Neural crest cell (in vitro differentiated cells): ENCODE measurements at regions not wholly inside any gene's neighbourhood (a gene's known extent, or its start where the extent isn't known, plus 50 kb on each side); places are given as distances from the start of the nearest gene placed in this dataset.

Experiments used
- DNase-seq: peaks from one replicate; pipeline ENCODE4 v3.0.0; 2021; ENCODE audit warnings: low read depth, mixed read lengths, low spot score
- H3K27ac Mint-ChIP-seq: one replicate; pipeline ENCODE4 v1.8.0; 2021; ENCODE audit warnings: mild to moderate bottlenecking, mixed read lengths; ENCODE audit not compliant: unreplicated experiment
- H3K27me3 Mint-ChIP-seq: 2 replicates; pipeline ENCODE4 v1.8.0; 2021; ENCODE audit warnings: low read depth, mild to moderate bottlenecking, mixed read lengths
- H3K36me3 Mint-ChIP-seq: 2 replicates; pipeline ENCODE4 v1.8.0; 2021; ENCODE audit warnings: low read depth, mild to moderate bottlenecking, mixed read lengths
- H3K4me1 Mint-ChIP-seq: 2 replicates; pipeline ENCODE4 v1.8.0; 2021; ENCODE audit warnings: mixed read lengths
- H3K4me3 Mint-ChIP-seq: one replicate; pipeline ENCODE4 v1.8.0; 2021; ENCODE audit warnings: mild to moderate bottlenecking, mixed read lengths
- H3K9me3 Mint-ChIP-seq: 2 replicates; pipeline ENCODE4 v1.8.0; 2021; ENCODE audit warnings: mixed read lengths
- CTCF ChIP-seq: fragments of 200-600 bp; sonication (generic); conservative IDR thresholded peaks from 2 replicates; pipeline ENCODE4 v1.5.0; 2021; ENCODE audit warnings: antibody characterized with exemption, mild to moderate bottlenecking

GRCh38 chr6:91117550-91117949 is 530.7 kb upstream of the MAP3K7 start:
- Mint-ChIP-seq H3K36me3 (peaks cover 2% of the 10 kb centered on the region), H3K27ac (no peak overlapping the region), H3K27me3 (no peaks in the 10 kb centered on the region), H3K4me3 (no peak overlapping the region), H3K4me1 (no peaks in the 10 kb centered on the region), H3K9me3 (peaks cover 4% of the 10 kb centered on the region)
- no peak for TF ChIP-seq CTCF
- no peak for DNase-seq

GRCh38 chr6:91114123-91114708 is 527.3 kb upstream of the MAP3K7 start:
- H3K27ac Mint-ChIP-seq, result no peak overlapping the region
- no peaks in the 10 kb centered on the region for H3K4me1 Mint-ChIP-seq
- no peaks in the 10 kb centered on the region for H3K9me3 Mint-ChIP-seq
- DNase-seq, result no peak
- H3K4me3 Mint-ChIP-seq, result no peak overlapping the region
- no peaks in the 10 kb centered on the region for H3K36me3 Mint-ChIP-seq
- TF ChIP-seq CTCF, result no peak
- H3K27me3 Mint-ChIP-seq, result no peaks in the 10 kb centered on the region

GRCh38 chr6:91106083-91106482 is 519.2 kb upstream of the MAP3K7 start:
- H3K9me3 Mint-ChIP-seq, result no peaks in the 10 kb centered on the region
- peak overlapping the region; percentile 23 for H3K4me3 Mint-ChIP-seq
- peaks cover 21% of the 10 kb centered on the region for H3K4me1 Mint-ChIP-seq
- H3K36me3 Mint-ChIP-seq, result no peaks in the 10 kb centered on the region
- no peak overlapping the region for H3K27ac Mint-ChIP-seq
- DNase-seq, result no peak
- TF ChIP-seq CTCF, result no peak
- no peaks in the 10 kb centered on the region for H3K27me3 Mint-ChIP-seq

- Mint-ChIP-seq H3K4me1 (peaks cover 21% of the 10 kb centered on the region), H3K27ac (peak overlapping the region; percentile 24), H3K36me3 (no peaks in the 10 kb centered on the region), H3K4me3 (no peak overlapping the region), H3K9me3 (no peaks in the 10 kb centered on the region), H3K27me3 (no peaks in the 10 kb centered on the region)
- no peak for TF ChIP-seq CTCF
- DNase-seq, result no peak
Measured at GRCh38 chr6:91105532-91105931, 518.7 kb upstream of the MAP3K7 start.

- Mint-ChIP-seq H3K27ac (no peak overlapping the region), H3K36me3 (no peaks in the 10 kb centered on the region), H3K4me3 (no peak overlapping the region), H3K27me3 (no peaks in the 10 kb centered on the region), H3K9me3 (peaks cover 2% of the 10 kb centered on the region), H3K4me1 (peaks cover 28% of the 10 kb centered on the region)
- no peak for TF ChIP-seq CTCF
- DNase-seq, result no peak
Measured at GRCh38 chr6:91099479-91099878, 512.6 kb upstream of the MAP3K7 start.
